Heart left ventricle (tissue), 16 donors: ENCODE measurements at regions not wholly inside any gene's neighbourhood (a gene's known extent, or its start where the extent isn't known, plus 50 kb on each side); places are given as distances from the start of the nearest gene placed in this dataset.

Experiments
- ATAC-seq, 4 donors: fragments of 200-7000 bp; cut with Tn5 transposase; one replicate each; pipeline ENCODE4 v1.9.1; 2020 to 2022; ENCODE audit warnings: moderate library complexity in 4 of 4, mild to moderate bottlenecking in 3 of 4, moderate number of reproducible peaks in 1 of 4
- DNase-seq, 5 donors: peaks; one replicate each; pipeline ENCODE4 v3.0.0-alpha.2; 2020
- H3K27ac ChIP-seq, 12 donors: fragments of 200-600 bp; sonication (generic) in 4 of 12; one replicate each; pipeline versions ENCODE4 v1.5.0 to v1.8.0; 2016 to 2022; ENCODE audit warnings: mild to moderate bottlenecking in 2 of 12
- H3K27me3 ChIP-seq, 9 donors: fragments of 200-600 bp; sonication (generic) in 2 of 9; one replicate each; pipeline versions ENCODE4 v1.5.1 to v1.8.0; 2016 to 2022; ENCODE audit warnings: mild to moderate bottlenecking in 3 of 9
- H3K36me3 ChIP-seq, 9 donors: fragments of 200-600 bp; sonication (generic) in 2 of 9; one replicate each; pipeline versions ENCODE4 v1.5.0 to v1.8.0; 2018 to 2022; ENCODE audit warnings: mild to moderate bottlenecking in 2 of 9
- H3K4me1 ChIP-seq, 12 donors: fragments of 200-600 bp; sonication (generic) in 4 of 12; one replicate each; pipeline versions ENCODE4 v1.5.0 to v1.8.0; 2016 to 2022; ENCODE audit warnings: mild to moderate bottlenecking in 3 of 12
- H3K4me3 ChIP-seq, 12 donors: fragments of 200-600 bp; sonication (generic) in 4 of 12; one replicate each; pipeline versions ENCODE4 v1.5.0 to v1.8.0; 2017 to 2022; ENCODE audit warnings: mild to moderate bottlenecking in 9 of 12, moderate library complexity in 4 of 12
- H3K9me3 ChIP-seq, 12 donors: fragments of 200-600 bp; sonication (generic) in 4 of 12; one replicate each; pipeline versions ENCODE4 v1.5.0 to v1.8.0; 2016 to 2022; ENCODE audit warnings: mild to moderate bottlenecking in 1 of 12
- CTCF ChIP-seq, 12 donors: fragments of 200-600 bp; sonication (generic) in 4 of 12; IDR thresholded peaks; one replicate each; pipeline versions ENCODE4 v1.5.0 to v1.8.0; 2018 to 2022; ENCODE audit warnings: antibody characterized with exemption in 12 of 12, mild to moderate bottlenecking in 5 of 12
- POLR2A ChIP-seq, 2 donors: fragments of 450-650 bp; IDR thresholded peaks; one replicate each; pipeline ENCODE4 v1.6.1; 2017; ENCODE audit warnings: antibody characterized with exemption in 2 of 2, mild to moderate bottlenecking in 2 of 2, moderate library complexity in 2 of 2
- WGBS, 4 donors: extraction: QIAGEN DNeasy Blood & Tissue Kit in 2 of 4; methylation state at CpG; one replicate each; pipeline versions ENCODE4 v1.1.5 to v1.1.7; 2013 to 2018; 5-methylcytosine and 5-hydroxymethylcytosine counted together
- intact Hi-C, 10 donors: fragments of 100-400 bp; cut with DNase I; formaldehyde crosslinking; loops; one replicate each; pipeline versions ENCODE4 v1.11.1 to v1.14.2; 2022
- donor health status: ischemic (EF 13 %, LVEDD 7.1; RV severe dilation, severe dysfunction).
- donor health status: healthy with polysubstance abuse.
- donor health status: DM: no; HTN: yes; CAD: no.
- donor health status: DM: no; HTN: no; CAD: no.
- donor health status: ischemic (EF 25% LVEDD 6.9; RV normal size, moderate dysfunction).
- donor health status: ischemic (EF 25% LVEDD 5.7; RV mildly dilated, moderate dysfunction).
- donor health status: healthy.
- donor health status: DM: yes; HTN: yes; CAD: no.
- donor health status: ischemic (EF 35%, LVEDD 5.7; RV mildly dilated, moderate dysfunction).
- donor health status: nonischemic (EF 11% LVEDD 7.7; RV severe dilation, severe dysfunction).
- donor health status: DM: yes; HTN: yes; CAD: no.
- donor health status: PGD.
- donor health status: ischemic (EF 29% LVEDD 5.4; RV normal size, mild dysfunction).
- donor health status: nonischemic (EF 23%, LVEDD 6.1; RV moderate dilation, normal function).

GRCh38 chr11:127994736-127995135 lies 592.6 kb downstream of the ETS1 start:
- no peak overlapping the region for H3K4me3 ChIP-seq
- H3K27me3 ChIP-seq, result no peaks in the 10 kb centered on the region
- H3K9me3 ChIP-seq, result no peaks in the 10 kb centered on the region
- TF ChIP-seq CTCF (IDR thresholded peaks at IDR 0.05) (no peak), POLR2A (IDR thresholded peaks at IDR 0.05) (no peak)
- DNase-seq (no peak), ATAC-seq (no peak)
- no peaks in the 10 kb centered on the region for H3K4me1 ChIP-seq
- H3K36me3 ChIP-seq, result no peaks in the 10 kb centered on the region
- intact Hi-C loops, result no loop called here
- 62 to 71% (median 68%) methylated on average over 4 of the region's 4 CpGs for WGBS, 4 donors
- H3K27ac ChIP-seq, result no peak overlapping the region

DNA sequence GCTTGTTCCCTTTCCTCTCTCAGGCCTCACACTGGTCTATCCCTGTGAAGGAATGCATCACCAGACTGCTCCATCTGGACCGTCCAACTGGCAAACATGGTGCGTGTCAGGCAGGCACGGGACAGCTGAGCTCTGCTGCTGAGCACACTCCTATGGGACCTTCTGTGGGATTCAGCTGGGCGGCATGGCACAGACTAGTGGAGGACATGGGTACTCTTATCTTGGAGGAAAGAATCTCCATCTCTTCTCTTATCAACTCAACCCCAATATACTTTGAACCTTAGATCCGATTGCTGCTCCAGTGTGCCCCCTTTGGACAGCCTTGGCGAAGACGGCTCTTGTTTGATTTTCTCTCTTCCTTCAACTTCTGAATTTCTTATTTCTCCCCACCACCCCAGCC lies 593.6 kb downstream of the ETS1 start:
- Histone ChIP-seq H3K27me3 (no peaks in the 10 kb centered on the region), H3K9me3 (no peaks in the 10 kb centered on the region), H3K4me3 (no peak overlapping the region), H3K36me3 (no peaks in the 10 kb centered on the region), H3K27ac (no peak overlapping the region), H3K4me1 (no peaks in the 10 kb centered on the region)
- no peak for TF ChIP-seq CTCF (IDR thresholded peaks at IDR 0.05)
- TF ChIP-seq POLR2A (IDR thresholded peaks at IDR 0.05), result no peak
- intact Hi-C loops, result no loop called here
- 83 to 92% (median 89%) methylated on average over 7 of the region's 7 CpGs for WGBS, 4 donors
- no peak for ATAC-seq
- DNase-seq, result no peak

GRCh38 chr11:127993281-127993680 lies 594.1 kb downstream of the ETS1 start:
- WGBS, 4 donors, result 73 to 91% (median 82%) methylated on average over 5 of the region's 5 CpGs
- Histone ChIP-seq H3K36me3 (no peaks in the 10 kb centered on the region), H3K4me3 (no peak overlapping the region), H3K4me1 (no peaks in the 10 kb centered on the region), H3K9me3 (no peaks in the 10 kb centered on the region), H3K27me3 (no peaks in the 10 kb centered on the region), H3K27ac (no peak overlapping the region)
- TF ChIP-seq POLR2A (IDR thresholded peaks at IDR 0.05), result no peak
- no peak for TF ChIP-seq CTCF (IDR thresholded peaks at IDR 0.05)
- intact Hi-C loops, result no loop called here
- ATAC-seq (no peak), DNase-seq (no peak)

DNA sequence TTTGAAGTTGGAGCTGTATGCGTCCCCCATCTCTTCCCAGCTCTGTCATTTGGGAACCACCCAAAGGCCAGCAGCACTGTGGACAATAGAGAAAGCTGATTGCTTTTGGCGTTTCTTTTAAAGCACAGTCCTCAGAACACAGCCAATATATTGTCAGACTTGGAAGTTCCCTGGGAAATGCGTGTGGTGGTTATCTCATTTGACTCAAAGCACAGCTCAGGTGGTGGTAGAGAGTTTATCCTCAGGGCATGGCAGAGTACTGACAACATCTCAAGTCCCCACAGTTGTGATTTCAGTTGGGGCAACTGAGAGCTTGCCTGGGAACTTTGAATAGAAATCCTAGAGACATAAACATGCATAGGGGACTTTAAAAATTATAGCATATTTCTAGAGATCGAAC lies 601.3 kb downstream of the ETS1 start:
- no peak for TF ChIP-seq POLR2A (IDR thresholded peaks at IDR 0.05)
- TF ChIP-seq CTCF (IDR thresholded peaks at IDR 0.05), result no peak
- 78 to 89% (median 82%) methylated on average over 4 of the region's 4 CpGs for WGBS, 4 donors
- no peak overlapping the region for H3K27ac ChIP-seq
- H3K4me3 ChIP-seq, result no peak overlapping the region
- intact Hi-C loops, result no loop called here
- H3K9me3 ChIP-seq, result peaks cover 0 to 29% (median 4%) of the 10 kb centered on the region in 12 donors
- H3K4me1 ChIP-seq, result no peaks in the 10 kb centered on the region
- H3K27me3 ChIP-seq, result no peaks in the 10 kb centered on the region
- ATAC-seq (no peak), DNase-seq (no peak)
- H3K36me3 ChIP-seq, result no peaks in the 10 kb centered on the region
